Astrocyte (in vitro differentiated cells and primary cell): ENCODE measurements at regions not wholly inside any gene's neighbourhood (a gene's known extent, or its start where the extent isn't known, plus 50 kb on each side); places are given as distances from the start of the nearest gene placed in this dataset.

Experiments
- EZH2 ChIP-seq: IDR thresholded peaks from 2 replicates; pipeline ENCODE4 v1.6.1; 2012; ENCODE audit warnings: mild to moderate bottlenecking, low read length, inconsistent platforms; ENCODE audit not compliant: insufficient read depth
- TF ChIP-seq, protein P1 (sequence below): IDR thresholded peaks from 2 replicates; pipeline ENCODE4 v1.5.1; 2011; ENCODE audit warnings: low read depth, mild to moderate bottlenecking, inconsistent platforms, low read length, moderate library complexity; ENCODE audit not compliant: insufficient read depth

DNA sequence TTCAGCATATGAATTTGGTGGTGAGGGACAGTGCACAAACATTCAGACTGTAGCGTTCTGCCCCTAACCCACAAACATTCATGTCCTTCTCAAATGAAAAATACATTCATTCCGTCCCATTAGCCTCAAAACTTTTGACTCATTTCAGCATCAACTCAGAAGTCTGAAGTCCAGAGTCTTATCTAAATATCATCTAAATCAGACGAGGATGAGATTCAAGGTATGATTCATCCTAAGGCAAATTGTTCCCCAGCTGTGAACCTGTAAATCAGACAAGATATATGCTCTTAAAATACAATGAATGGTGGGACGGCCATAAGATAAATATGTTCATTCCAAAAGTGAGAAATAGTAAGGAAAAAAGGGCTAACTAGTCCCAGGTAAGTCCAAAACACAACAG is 1195.6 kb upstream of the ADGRL4 start:
- TF ChIP-seq, protein P1, sequence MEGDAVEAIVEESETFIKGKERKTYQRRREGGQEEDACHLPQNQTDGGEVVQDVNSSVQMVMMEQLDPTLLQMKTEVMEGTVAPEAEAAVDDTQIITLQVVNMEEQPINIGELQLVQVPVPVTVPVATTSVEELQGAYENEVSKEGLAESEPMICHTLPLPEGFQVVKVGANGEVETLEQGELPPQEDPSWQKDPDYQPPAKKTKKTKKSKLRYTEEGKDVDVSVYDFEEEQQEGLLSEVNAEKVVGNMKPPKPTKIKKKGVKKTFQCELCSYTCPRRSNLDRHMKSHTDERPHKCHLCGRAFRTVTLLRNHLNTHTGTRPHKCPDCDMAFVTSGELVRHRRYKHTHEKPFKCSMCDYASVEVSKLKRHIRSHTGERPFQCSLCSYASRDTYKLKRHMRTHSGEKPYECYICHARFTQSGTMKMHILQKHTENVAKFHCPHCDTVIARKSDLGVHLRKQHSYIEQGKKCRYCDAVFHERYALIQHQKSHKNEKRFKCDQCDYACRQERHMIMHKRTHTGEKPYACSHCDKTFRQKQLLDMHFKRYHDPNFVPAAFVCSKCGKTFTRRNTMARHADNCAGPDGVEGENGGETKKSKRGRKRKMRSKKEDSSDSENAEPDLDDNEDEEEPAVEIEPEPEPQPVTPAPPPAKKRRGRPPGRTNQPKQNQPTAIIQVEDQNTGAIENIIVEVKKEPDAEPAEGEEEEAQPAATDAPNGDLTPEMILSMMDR, result no peak
- TF ChIP-seq EZH2, result no peak
